ENCODE measurements at regions not wholly inside any gene's neighbourhood (a gene's known extent, or its start where the extent isn't known, plus 50 kb on each side); places are given as distances from the start of the nearest gene placed in this dataset.

DNA sequence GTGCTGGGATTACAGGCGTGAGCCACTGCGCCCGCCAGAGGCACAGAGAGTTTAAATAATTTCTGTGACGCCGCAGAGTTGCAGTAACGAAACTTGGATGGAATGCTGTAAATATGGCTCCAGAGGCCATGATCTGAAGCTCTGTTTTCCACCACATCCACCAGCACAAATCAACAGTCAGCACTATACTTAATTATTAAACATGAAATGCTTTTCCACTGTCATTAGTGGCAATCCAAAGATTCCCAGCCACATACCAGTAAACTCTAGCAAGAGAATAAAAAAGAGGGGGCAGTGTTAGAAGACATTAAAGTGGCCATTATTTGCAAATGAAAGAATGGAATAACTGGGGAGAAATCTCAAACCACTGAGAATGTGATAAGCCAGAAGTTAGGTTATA lies 242.5 kb downstream of the DIRAS2 start:
- no peak for DNase-seq

DNA sequence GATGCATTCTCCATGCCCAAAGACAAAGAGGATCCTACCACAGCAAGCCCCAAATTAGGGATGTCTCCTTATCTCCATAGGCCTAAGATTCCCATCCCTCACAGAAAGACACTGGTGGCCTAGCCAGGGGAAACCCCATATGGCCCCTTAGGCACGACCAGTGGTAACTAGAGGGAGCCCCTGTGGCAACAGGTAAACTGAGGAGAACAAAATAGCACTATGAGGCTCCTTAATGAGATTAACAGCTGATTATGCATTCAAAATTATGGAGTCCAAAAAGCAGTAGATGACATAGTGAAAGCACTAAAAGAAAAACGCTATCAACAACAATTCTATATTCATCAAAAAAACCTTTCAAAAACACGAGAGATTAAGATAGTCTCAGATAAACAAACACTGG lies 234.0 kb downstream of the DIRAS2 start:
- DNase-seq: no peak

DNA sequence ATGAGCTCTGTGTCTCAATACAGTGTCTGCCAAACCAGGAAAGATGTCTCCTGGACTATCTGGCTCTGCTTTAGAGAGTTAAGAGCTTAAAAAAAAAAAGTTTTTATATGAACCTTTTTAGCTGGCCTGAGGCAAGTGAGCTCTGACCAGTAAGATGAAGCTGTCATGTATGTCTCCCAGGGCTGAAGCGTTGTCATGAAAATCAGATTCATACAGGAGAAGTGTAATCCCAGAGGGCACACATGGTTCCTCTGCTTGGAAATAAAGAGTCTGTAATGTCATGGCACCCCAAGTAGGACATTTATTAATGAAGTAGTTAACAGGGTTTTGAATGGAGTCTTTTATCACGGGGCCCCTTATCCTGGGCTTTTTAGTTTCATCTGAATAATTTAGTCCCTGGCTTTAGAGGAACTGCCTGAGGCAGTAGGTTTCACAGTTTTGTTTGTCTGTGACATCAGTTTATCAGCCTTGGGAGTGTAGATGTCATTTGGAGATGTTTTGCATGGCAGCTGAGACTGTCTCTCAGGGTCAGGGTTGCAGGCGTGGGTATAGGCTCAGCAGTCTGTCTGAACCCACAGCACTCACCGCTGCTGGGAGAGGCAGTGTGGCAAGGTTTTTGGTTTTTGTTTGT lies 223.3 kb downstream of the DIRAS2 start:
- no peak for DNase-seq

DNA sequence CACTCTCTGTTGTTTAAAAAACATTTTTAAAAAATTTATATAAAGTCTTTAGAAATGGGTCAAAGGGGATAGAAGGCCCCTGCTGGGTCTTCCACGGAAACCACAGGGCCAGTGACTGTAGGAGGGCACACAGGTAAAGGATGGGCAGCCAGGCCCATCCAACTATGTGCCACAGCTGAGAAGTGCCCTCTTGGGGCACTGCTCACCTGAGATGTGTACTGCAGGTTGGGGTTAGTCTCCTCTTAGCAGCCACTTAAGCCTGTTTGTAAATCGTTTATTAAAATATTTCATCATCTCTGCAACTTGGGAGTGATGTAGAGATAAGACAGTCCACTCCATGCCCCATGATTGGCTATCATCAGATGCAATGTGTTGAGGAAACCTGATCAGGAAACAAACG lies 222.4 kb downstream of the DIRAS2 start:
- no peak for DNase-seq

DNA sequence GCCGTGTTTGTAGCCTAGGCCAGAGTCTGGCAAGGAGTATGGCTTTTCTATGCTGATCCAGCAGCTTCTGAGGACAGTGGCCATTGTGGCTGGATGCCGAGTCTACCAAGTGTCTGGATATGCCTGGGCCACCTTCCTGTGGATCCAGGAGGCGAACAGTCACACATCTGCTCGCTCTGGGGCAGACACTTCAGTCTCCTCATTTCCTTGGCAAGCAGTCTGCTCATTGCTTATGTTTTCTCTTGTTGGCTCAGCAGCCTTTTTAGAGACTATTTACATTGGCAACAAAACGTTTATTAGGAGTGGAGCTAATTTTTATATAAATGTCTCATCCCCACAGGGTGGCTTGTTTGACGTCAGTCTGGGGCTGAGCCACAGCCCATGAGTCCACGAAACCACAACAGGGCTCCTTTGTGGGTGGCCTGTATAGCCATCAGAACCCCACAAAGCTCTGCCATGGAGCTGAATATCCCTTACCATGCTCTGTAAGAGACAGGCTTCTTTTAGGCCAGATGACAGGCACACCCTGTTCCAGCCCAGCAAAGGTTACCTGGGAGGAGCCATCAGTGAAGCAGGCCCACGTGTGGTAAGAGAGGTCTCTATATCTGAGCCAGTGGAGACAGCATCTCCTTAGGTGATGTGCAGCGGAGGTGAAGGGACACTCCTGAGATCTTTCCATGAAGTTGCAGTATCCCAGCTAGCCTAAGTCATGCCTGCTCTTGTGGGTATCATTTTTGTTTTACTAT lies 221.7 kb downstream of the DIRAS2 start:
- no peak for DNase-seq

DNA sequence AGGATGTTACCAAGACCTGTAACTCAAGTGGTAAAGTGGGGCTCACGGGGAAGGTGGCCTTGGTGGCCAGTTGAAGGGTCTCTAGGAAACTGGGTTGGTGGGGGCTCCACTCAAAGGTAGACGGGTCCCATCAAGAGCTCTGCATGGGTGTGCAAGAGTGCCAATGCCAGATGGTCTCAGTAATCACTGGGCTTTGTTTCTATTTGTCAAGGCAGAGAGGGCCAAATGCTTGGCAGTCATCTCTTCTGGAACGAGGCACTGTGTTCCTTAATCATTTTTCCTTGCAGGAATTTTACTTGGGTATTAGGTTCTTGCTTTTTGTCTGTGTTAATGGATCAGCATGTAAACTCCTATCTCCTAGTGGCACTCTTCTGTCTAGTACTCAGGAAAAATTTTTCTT lies 220.8 kb downstream of the DIRAS2 start:
- no peak for DNase-seq

DNA sequence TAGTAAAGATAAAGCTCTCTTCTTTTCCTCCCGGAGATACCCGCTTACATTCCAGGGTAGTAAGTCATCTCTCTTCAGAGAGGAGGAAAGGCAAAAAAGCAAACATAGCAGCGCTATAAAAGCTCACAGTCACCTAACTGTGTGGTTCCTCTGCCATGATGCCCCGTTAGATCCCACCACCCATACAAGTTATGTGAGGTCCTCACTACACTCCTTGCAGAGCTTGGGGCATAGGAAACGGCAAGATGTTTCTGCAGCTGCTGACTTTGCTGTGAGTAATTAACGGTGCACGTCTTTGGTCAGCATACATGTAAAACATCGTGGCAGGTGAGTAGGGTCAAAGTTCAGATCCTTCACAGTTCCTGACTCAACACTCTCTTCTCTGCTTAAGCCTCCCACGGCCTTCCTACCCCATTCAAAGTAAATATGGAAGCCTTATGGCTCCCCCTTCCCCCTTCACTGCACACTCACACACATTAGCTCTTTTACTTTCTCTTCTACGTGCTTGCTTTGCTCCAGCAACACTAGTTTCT lies 218.9 kb downstream of the DIRAS2 start:
- no peak for DNase-seq

DNA sequence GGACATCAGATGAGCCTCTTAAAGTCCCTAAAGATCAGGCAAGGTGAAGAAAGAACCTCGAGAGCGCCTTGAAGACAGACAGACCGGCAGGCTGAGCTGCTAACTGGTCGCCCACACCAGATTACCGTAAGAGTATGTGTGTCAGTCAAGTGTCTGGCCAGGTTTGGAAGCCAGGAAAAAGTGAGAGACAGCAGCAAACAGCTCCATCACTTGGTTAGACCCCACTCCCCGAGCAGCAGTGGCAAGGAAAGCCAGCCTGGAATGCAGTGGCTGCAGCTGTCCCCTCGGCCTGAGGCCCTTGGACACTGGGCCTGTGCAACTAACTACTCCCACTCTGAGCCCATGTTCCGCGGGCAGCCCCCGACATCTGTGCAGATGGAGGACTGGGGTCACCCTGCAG lies 214.1 kb downstream of the DIRAS2 start:
- no peak for DNase-seq

DNA sequence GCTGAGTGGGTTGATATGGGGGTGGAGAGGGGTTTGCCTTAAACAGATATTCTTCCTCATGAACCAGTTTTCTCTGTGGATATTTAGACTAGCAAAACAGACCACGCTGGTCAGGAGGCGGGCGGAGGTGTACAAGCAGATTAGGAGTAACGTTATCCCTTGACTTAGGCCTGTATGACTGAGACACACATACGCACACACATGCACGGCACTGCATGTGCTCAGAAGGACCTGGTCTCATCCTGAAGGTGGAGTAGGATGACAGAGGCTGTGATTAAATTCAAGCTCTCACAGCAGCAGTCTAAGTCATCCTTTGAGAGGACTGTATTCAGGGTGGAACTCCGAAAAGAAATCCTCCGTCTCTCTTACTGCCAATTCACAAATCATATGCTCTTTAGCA lies 209.7 kb downstream of the DIRAS2 start:
- DNase-seq: no peak

DNA sequence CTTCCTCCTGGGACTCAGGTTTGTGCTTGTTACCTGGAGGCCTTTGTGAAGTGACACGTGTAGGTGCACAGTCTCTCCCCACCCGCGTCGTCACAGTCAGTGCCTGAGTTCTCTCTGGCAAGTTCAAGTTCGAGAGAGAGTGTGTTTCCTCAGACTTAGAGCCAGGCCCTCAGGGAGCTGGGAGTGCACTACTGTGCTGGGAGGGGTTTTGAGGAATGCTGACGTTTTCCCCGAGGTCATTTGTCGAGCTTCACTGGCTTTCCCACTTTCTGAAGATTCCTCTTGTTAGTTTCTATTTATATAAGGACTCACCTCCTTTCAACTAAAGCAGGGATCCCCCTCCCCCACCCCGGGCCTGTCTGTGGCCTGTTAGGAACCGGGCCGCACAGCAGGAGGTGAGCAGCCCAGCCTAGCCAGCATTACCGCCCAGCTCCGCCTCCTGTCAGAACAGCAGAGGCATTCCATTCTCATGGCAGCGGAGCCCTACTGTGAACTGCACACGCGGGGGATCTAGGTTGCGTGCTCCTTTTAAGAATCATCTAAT lies 209.2 kb downstream of the DIRAS2 start:
- no peak for DNase-seq

DNA sequence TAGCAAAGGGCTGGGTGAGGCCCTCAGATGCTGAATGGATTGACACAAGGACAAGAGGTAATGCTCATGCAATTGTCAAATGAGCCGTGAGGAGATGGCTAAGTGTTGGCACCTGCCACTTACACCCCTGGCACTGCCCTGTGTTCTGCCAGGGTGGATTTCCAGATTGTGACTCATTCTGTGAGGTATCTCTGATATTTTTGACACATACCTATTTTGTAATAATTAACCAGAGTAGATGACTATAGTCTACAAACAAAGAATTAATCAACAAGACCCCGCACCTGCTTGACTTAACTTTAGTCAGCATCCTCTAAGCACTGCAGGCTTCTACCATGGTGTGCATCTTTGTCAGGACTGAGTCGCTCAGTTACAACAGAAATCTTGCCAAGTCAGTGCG lies 200.8 kb downstream of the DIRAS2 start:
- DNase-seq: no peak

DNA sequence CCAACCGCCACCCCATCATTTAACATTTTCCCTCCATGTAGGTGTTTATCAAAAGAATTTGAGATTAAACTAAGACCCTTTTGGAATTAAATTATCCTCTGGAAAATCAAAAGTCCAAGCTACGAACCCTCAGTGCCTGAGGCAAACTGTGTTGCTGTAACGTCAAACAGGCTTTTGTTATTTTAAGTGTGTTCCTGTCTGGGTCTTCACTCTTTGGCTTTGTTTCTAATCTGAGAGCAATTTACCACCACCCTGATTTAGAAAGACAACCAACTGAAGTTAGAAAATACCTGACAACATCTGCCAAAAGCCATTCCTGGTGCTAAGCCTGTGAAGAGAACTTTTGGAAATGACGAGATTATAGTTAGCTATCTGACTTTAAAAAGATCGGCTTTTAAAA lies 199.9 kb downstream of the DIRAS2 start:
- no peak for DNase-seq

DNA sequence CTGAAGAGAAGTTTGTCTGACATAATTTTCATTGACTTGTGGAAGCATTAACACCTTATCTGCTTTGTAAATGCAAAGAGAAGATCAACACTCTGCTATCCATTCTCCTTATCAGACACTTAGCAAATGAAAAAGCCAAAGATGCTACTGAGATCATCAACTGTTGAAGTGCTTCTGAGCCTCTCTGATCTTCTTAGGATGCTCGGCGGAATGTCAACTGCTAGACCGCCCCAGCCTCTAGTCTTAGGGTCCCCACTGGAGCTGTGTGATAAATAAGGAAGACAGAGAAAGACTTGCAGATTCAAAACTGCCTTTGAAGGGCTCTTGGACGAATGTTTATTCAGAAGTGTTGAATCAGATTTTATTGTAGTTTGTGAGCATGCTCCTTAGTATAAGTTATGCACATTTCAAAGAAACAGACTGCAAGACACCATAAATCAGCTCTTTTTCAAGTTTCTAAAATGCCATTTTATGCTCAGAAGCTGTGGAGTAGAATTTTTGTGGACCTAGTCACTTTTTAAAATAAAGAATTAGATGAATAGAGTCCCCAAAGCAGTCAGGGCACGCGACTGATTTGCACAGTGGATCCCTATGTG lies 197.9 kb downstream of the DIRAS2 start:
- DNase-seq: no peak

DNA sequence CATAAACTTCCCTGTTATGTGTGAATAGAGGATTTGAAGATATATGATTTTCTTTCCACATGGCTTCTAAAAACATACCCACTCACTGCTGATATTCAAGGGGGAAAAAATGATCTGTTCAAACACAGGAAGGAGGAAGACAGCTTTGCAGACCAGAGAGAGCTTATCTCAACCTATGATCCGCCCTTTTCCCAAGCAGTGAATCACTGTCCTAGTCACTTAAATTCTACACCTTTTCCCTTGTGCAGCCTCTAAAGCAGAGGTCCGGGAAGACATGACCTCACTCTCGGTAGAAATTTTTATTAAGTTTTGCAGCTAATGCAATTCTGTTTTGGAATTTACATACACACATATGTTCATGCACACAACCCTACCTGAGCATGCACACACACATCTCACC lies 197.2 kb downstream of the DIRAS2 start:
- no peak for DNase-seq

DNA sequence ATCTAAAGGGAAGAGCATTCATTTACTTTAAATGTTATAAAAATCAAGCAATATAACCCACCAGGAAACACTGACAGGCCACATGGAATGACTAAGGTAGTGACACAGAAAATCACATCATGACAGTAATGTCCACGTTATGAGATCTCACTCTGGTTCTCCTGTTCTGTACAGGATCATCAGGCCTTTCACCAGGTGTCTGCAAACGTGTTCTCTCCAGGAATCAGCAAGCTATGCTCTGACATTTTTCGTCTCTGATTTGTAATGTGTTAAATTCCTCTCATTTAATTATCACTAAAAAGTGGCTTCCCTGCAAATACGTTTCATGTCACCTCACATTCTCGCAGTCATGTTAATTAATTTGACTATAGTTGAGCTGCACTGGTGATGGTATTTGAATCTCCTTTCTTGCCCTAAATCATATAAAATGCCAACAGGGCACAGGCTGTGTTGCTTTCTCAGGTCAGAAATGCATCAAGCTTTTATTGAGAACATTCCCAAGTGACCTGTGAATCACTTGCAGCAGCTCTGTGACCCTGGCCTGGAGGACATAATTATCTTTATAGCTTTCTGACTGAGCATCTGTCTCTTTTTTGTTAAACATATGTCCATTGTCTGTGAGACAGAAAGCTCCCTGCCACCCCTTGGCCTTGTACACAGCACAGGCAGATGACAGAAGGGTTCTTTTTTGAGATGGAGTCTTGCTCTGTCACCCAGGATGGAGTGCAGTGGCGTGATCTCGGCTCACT lies 196.2 kb downstream of the DIRAS2 start:
- DNase-seq: no peak

DNA sequence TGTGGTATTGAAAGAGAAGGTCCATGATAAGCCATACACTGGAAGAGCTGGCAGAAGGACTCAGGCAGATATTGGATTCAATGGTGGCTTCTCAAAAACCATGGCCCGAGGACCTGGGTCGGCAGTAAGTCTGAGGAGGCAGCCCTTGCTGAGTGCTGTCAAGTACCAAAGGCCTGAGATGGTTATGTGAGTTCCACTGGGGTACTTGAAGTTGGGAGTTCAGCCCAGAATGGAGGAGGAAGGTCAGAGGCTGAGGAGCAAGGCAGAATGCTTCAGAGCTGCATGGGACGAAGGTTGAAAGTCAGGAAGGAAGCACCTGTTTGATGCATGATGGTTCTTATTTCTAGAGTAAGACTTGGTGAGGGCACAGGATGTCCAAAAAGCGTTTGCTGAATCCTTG lies 194.9 kb downstream of the DIRAS2 start:
- DNase-seq: no peak

DNA sequence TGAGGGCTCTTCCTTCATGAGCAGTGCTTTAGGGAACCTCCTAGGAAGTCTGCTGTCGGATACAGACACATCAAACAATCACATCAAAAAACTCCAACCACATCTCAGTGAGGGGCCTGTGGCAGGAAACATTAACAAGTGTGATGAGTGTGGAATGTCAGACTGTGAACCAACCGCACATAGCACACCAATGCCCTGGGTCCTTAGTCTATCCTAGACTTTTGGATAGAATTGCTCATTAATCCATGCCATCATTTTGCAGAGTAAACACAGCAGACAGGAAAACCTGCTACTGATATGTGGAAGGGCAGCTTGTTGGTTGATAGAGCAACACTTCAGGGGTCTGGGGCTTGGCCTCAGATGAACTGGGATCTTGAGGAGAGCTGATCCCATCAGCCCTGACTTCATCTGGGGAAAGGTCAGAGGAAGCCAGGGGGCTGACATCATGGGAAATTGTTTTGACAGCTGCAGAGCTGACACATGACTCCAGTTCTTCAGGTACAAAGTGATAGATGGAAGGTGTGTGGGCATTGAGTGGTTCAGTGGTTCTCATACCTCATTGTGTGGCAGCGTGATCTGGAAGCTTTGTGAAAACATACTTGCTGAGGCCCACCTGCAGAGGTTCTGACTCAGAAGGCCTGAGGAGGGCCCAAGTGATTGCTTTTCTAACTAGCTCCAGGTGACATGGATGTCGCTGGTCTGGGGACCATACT lies 193.3 kb downstream of the DIRAS2 start:
- no peak for DNase-seq

DNA sequence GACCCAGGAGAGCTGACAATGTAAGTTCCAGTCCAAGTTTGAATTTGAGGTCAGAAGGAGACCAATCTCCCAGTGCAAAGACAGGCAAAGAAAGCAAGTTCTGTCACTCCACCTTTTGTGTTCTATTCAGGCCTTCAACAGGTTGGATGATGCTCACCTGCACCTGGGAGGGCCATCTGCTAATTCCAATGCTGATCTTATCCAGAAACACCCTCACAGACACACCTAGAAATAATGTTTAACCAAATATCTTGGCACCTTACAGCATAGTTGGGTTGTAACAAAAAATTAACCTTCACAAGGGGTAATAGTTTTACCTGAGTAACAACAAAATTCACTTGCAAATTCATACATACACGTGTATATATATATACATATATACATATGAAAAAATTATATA lies 190.8 kb downstream of the DIRAS2 start:
- no peak for DNase-seq

DNA sequence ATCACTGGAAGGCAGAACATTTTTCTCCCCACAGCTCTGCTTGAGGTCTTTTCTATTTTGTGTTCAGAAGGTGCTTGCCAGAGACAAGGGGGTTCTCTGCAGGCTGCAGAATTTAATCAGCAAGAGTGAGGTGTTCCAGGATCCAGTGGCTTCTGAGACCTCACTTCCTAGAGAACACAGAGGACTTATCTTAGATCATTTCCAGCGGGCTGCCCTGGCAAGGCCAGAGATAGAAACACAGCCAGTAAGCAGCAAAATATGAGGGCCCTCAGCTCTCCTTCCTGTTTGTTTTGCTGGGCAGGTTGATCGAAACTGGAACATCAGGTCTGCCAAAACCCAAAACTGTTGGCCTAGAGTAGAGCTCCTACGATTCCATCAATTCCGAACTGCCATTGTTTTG lies 187.3 kb downstream of the DIRAS2 start:
- DNase-seq: no peak

DNA sequence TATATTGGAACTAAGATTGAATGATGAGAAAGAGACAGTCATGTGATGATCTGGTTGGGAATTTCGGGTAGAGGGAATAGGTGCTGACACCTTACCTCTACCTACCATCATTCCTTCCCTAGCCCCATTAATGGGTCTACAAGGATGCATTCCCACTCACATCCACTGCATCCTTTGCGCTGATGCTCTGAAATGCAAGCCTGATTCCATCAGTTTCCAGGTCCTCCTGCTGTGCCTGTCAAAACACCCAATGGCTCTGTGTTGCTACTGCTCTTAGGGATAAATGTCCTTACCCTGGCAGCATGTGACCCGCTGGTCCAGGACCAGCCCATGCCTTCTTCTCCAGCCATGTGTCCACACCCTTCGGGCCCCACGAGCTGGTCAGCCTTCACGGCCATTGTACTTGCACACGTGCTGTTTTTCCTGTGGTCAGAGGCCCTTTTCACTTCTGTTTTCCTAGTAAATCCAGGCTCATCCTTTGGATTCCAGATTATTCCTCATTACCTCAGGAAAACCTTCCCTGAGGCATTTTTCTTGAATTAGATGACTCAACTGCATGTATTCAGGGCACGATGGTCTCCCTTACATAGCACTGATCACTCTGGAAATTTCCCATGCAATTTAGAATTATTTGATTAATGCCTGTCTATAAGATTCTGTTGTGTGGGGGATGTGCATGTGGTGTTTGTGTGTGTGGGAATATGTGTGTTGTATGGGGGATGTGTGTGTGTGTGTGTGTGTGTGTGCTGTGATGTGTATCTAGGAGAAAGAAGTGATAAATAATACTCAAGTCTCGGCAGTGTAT lies 185.0 kb downstream of the DIRAS2 start:
- DNase-seq: no peak

DNA sequence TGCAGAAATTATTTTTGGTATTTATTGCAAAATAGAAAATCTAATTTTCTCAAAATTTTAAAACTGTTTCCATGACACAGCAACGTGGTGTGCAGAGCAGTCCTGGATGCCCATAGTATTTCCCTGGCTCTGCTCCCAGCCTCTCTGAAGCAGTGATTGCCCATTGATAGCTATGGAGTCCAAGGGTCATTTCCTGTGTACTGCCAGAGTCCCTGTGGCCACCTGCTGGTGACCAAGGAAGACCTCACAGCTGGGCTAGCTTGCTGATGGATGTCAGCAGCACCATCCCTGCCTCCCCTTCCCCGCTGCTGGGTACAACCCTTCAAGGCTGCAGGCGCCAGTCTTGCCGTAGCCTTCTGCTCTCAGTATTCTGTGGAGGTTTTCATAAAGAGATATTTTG lies 184.1 kb downstream of the DIRAS2 start:
- no peak for DNase-seq
